Brain microvascular endothelial cell (primary cell): ENCODE measurements at regions not wholly inside any gene's neighbourhood (a gene's known extent, or its start where the extent isn't known, plus 50 kb on each side); places are given as distances from the start of the nearest gene placed in this dataset.
"Not testable (repeated sequence)": the region's sequence is repeated elsewhere in the genome, so short reads cannot be mapped to it uniquely, and the experiment has no call there.

Experiments used
- DNase-seq: peaks from one replicate; pipeline ENCODE4 v3.0.0-alpha.2; 2020
- H3K27ac ChIP-seq: fragments of 250-450 bp; sonication (Bioruptor Pico); 2 replicates; pipeline ENCODE4 v1.5.1; 2020; ENCODE audit warnings: mild to moderate bottlenecking, moderate library complexity
- H3K27me3 ChIP-seq: fragments of 250-450 bp; sonication (Bioruptor Pico); replicated peaks from 2 replicates; pipeline ENCODE4 v1.5.1; 2020; ENCODE audit warnings: mild to moderate bottlenecking
- H3K36me3 ChIP-seq: fragments of 250-450 bp; sonication (Bioruptor Pico); replicated peaks from 2 replicates; pipeline ENCODE4 v1.5.1; 2020; ENCODE audit warnings: mild to moderate bottlenecking
- H3K4me3 ChIP-seq: 2 replicates; pipeline ENCODE4 v1.5.1; 2011; ENCODE audit warnings: low read depth, mild to moderate bottlenecking, control low read depth, low read length, moderate library complexity
- CTCF ChIP-seq: IDR thresholded peaks from 2 replicates; pipeline ENCODE4 v1.5.1; 2011; ENCODE audit warnings: low read depth, mild to moderate bottlenecking, moderate library complexity, low read length, control low read depth, inconsistent platforms; ENCODE audit errors: missing control alignments
- in situ Hi-C: cut with HindIII; loops from 2 replicates; pipeline ENCODE4 v1.10.0; 2017; ENCODE audit warnings: low sequenced_read_pairs, low pct_ligation_motif_present

GRCh38 chr7:28900311-28900710, 57.8 kb downstream of the TRIL start:
- no peak for TF ChIP-seq CTCF
- Histone ChIP-seq H3K27me3 (no peaks in the 10 kb centered on the region), H3K36me3 (no peaks in the 10 kb centered on the region), H3K4me3 (no peak overlapping the region), H3K27ac (no peak overlapping the region)
- DNase-seq: no peak
- in situ Hi-C loops: no loop called here

GRCh38 chr7:28893888-28894287, 64.2 kb downstream of the TRIL start:
- Histone ChIP-seq H3K4me3 (no peak overlapping the region), H3K27me3 (no peaks in the 10 kb centered on the region), H3K27ac (no peak overlapping the region), H3K36me3 (no peaks in the 10 kb centered on the region)
- TF ChIP-seq CTCF: no peak
- in situ Hi-C loops: no loop called here
- DNase-seq: no peak

GRCh38 chr7:28891876-28892234, 66.3 kb downstream of the TRIL start:
- H3K27me3 ChIP-seq, H3K36me3 ChIP-seq, DNase-seq, H3K27ac ChIP-seq, in situ Hi-C loops, H3K4me3 ChIP-seq: not testable (repeated sequence)

GRCh38 chr7:28891192-28891875, 66.8 kb downstream of the TRIL start:
- H3K4me3 ChIP-seq: no peak overlapping the region
- in situ Hi-C loops: no loop called here
- H3K27ac ChIP-seq: no peak overlapping the region
- H3K27me3 ChIP-seq: no peaks in the 10 kb centered on the region
- TF ChIP-seq CTCF: no peak
- H3K36me3 ChIP-seq: no peaks in the 10 kb centered on the region
- DNase-seq: no peak

- Histone ChIP-seq H3K4me3 (no peak overlapping the region), H3K27ac (no peak overlapping the region), H3K36me3 (no peaks in the 10 kb centered on the region), H3K27me3 (no peaks in the 10 kb centered on the region)
- in situ Hi-C loops: no loop called here
- TF ChIP-seq CTCF: no peak
- DNase-seq: no peak
Observed at GRCh38 chr7:28890137-28890536, 68.0 kb downstream of the TRIL start.

GRCh38 chr7:28889290-28889689, 68.8 kb downstream of the TRIL start:
- H3K27ac ChIP-seq: no peak overlapping the region

More at GRCh38 chr7:28889290-28889689, 68.8 kb downstream of the TRIL start:
- Histone ChIP-seq H3K4me3 (no peak overlapping the region), H3K36me3 (no peaks in the 10 kb centered on the region), H3K27me3 (no peaks in the 10 kb centered on the region)
- TF ChIP-seq CTCF: no peak
- in situ Hi-C loops: no loop called here
- DNase-seq: no peak
